HG02852 (cell line): ENCODE measurements at regions not wholly inside any gene's neighbourhood (a gene's known extent, or its start where the extent isn't known, plus 50 kb on each side); places are given as distances from the start of the nearest gene placed in this dataset.

Experiments
- ATAC-seq: cut with Tn5 transposase; IDR thresholded peaks from one replicate; pipeline ENCODE4 v1.9.1; 2021; ENCODE audit warnings: mild to moderate bottlenecking, moderate library complexity; ENCODE audit not compliant: unreplicated experiment

DNA sequence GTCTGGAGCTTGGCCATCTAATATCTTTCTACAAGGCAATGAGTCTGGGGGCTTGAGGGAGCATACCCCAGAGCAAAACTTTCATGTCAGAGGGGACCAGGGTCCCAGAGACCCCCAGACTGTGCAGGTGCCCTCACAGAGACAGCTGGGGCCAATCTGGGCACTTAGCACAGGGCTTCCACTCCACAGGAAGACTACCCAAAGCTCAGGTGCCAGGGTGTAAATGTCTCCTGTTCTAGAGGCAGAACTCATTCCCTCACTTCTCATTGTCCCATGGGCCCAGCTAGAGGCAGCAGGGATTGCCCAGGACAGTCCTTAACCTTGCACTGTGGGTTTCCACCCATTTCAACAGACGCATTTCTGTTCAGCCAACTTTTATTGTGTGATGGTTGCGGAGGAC is 246.9 kb downstream of the ACTR3B start:
- no peak for ATAC-seq

DNA sequence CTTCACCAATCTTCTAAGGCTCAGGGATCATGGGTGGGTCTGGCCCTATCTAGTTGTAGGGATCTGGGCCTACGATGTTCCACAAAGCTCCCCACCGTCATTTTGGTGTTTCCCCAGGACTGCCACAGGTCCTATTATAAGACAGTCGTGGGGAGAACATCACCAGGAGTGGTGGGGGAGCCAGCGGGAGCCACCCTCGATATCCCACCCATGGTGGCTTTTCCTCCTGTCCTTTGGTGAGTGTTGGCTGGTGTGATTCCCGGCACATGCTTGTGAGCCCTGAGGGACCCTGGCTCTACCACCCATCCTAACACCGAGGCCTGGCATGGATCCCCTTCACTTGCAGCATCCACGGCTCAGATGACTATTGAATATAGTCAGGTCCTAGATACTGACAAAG is 247.4 kb downstream of the ACTR3B start:
- ATAC-seq, result no peak

DNA sequence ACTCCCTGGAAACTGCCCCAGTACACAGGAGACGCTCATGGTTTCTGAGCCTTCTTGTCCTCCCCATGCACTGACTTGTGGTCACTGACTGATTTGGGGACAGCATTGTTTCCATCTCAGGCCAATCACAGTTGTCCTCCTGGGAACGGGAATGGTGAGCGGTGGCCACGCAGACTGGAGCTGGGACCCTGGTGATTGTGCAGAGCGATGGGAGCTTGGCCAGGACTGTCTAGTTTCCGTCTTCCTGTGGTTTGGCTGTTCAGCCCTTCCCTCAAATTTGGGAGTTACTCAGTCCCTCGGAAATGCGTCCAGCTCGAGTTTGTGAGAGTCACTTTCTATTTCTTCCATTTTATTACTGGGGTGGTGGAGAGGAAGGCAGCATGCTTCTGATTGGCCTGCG is 250.9 kb downstream of the ACTR3B start:
- no peak for ATAC-seq

DNA sequence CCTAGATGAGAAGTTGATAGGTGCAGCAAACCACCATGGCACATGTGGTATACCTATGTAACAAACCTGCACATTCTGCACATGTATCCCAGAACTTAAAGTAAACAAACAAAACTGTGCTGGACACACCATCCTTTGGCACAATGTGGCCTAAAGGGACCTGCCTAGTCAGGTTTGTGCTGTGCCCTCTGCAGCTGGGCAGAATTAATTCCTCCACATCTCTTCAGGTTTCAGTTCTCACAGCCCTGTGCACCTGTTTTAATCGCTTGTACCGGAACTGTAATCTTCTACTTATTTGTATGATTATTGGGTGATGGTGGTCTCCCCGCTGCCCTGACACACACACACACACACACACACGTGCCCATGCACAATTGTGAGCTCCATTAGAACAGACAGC is 252.7 kb downstream of the ACTR3B start:
- ATAC-seq, result no peak

DNA sequence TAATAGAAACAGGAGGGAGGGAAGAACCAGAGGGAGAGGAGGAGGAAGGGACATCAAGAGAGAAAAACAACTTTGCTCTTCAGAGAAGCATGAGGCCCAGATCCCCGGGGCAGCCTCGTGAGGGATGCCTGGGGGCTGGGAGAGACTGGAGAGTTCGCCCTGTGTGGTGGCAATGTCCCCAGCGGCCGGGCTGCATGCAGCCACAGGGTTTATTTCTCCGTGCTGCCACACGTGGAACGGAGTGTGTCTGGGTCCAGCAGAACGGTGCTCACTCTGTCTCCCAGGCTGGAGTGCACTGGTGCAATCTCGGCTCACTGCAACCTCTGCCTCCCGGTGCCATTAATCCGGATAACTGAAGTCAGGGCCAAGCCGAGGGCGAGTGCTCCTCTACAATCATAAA is 257.7 kb downstream of the ACTR3B start:
- ATAC-seq, result no peak

DNA sequence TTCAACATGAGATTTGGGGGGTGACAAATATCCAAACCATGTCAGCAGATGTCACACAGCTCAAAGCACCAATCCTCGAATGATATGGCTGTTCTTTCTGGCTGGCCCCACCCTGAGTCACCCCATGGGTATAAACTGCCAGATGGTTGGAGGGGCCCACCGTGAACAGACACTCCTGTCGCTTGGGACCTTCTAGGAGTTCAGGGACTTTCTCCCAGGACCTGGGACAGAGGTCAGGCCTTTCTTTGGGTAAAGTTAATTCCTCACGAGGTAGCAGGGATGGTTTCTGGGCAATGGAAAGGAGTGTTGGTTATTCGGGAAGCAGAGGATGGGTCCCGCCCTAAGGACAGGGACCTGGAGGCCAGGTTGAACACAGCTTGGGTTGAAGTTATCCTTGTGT is 262.0 kb downstream of the ACTR3B start:
- no peak for ATAC-seq

DNA sequence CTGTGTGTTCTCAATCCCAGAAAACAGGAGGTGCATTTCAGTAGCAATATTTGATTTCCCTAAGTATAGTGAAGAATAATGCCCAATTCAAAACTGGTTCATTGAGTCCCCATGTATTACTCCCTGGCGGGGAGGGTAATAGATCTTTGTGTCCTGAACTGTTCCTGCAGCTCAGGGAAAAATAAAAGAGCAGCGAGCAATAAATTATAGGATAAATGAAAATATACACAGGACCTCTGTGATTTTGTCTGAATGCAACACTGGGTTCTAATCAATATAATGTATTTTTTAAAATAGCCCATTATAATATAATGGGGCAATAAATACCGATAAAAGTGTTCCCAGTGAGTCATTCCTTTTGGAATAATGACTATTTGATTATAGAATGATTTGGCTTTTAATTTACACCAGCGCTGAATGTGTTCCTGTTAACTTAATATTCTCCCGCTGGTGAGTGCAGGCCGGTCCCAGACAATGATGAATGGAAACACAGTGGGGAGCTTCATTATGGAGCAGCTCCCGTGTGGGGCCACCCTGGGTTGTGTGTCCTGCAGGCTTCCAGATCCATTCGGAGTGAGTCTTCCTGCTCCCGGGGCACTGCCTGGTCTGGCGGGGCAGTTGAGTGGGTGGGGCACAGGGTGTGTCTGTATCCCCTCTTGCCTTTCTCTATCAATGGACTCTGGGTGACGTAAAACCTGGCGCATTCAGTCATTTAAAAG is 263.1 kb downstream of the ACTR3B start:
- ATAC-seq, result no peak

DNA sequence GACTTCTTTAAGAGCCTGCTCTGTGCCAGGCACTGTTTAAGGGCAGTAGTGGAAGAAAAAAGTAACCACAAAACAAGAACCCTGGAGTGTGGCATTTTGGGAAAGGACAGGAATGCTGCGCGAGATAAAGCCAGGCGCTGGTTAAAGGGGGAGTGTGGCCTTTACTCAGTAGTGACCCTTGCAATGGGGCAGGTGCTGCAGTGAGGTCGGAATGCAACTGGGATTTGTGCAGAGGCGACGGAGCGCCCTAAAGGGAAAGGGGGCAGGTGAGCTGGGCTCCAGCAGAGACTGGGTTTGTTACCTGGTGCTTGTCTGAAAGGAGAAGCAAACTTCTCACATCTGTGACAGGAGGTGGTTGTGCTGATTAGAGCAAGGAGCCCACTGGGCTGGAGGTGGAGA is 263.6 kb downstream of the ACTR3B start:
- no peak for ATAC-seq

DNA sequence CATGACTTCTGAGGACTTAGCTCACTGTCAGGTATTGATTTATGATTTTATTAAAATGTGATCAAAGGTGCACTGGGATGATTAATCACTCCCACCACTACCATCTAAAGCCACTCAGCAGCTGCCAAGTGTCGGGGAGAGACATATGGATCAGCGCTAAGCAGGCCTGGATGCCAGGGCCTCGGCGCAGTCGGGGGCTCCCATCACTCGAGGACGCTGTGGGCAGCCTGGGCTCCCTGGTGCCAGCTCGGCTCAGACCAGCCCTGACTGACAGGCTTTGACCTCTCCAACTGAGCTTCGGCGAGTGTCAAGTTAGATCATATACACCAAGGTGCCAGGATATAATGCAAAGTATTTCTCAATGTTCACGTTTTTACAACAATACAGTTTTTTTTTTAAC is 267.7 kb downstream of the ACTR3B start:
- no peak for ATAC-seq

DNA sequence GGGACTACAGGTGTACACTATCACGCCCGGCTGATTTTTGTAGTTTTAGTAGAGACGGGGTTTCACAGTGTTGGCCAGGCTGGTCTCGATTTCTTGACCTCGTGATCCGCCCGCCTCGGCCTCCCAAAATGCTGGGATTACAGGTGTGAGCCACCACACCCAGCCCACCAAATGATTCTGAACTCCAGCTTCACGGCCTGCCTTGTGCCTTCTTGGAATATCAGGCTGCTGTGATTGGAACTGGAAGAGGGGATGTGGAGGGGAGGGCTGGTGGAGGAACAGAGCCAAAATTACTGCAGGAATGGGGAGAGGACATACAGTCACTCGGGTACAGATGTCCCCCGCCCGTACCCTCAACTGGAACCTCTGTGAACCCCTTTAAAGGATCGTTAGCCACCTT is 268.4 kb downstream of the ACTR3B start:
- ATAC-seq, result no peak

DNA sequence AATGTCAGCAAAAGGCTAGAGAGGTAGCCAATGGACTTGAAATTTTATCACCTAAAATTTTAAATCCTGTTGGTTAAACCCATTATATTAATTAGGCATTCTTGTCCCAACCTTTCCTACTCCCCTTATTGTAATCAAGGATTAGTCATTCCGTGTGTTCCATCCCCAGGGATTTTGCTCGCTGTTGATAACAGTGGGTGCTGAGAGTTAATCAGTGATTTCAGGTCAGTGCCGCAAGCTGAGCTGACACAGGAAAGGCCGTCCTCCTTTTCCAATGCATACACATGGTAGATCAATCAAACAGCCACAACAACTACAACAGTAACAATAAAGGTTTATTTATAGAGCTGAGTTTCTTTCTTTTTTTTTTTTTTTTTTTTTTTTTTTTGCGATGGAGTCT is 271.4 kb downstream of the ACTR3B start:
- ATAC-seq, result no peak

DNA sequence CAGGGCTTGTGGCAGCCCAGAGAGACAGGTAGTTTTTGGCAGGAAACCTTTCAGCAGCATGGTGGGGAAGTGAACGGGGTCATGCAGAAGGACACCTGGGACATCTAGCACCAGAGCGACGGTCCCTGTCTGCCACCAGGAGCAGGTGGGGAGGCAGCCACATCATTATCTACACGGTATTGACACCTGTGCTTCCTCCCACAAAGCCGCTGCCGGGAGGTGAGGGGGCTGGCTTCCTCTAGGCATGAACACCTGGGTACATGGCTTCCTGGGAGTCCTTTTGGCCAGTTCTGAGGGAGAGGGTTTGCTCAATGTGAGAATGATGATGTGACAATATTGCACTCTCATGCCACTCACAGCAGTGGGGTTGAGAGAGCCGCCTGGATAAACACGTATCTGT is 275.2 kb downstream of the ACTR3B start:
- ATAC-seq, result no peak

DNA sequence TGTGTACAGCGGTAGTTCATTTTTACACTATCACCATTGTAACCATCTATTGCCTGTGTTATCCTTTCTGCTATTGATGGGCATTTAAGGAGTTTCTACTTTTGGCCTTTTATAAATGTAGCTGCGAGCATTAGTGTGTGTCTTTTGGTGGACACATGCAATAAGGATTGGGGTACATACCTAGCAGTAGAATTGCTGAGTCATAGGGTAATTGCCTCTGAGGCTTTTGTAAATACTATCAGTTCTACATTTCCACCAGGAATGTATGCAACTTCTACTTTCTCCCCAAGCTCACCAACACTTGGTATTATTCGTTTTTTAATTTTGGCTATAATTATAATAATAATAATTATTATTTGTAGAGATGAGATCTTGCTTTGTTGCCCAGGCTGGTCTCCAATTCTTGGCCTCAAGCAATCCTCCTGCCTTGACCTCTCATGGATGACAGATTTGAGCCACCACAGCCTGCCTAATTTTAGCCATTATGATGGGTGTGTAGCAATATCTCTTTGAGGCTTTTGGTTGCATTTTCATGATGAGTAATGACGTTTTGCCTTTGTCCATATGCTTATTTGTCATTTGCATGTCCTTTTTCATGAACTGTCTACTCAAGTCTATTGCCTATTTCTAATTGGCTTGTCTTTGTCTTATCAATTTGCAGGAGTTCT is 277.0 kb downstream of the ACTR3B start:
- ATAC-seq, result no peak

DNA sequence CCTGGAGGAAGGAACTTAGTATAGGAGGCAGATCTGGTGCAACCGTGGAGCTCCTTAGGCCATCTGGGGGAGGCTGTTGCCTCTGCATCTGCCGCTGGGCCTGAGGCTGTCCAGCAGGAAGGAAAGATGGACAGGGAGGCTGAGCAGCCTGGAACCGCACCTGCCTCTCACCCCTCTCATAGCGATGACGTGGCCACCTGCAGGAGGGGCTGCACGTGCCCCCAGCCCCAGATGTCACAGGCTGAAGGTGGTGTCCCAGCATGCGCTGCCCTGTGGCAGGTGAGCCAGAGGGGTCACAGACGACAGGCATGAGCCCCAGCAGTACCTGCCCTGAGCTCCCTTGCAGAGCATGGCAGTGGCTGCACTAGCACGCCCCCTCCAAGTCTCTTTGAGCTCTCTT is 283.9 kb downstream of the ACTR3B start:
- ATAC-seq, result no peak

DNA sequence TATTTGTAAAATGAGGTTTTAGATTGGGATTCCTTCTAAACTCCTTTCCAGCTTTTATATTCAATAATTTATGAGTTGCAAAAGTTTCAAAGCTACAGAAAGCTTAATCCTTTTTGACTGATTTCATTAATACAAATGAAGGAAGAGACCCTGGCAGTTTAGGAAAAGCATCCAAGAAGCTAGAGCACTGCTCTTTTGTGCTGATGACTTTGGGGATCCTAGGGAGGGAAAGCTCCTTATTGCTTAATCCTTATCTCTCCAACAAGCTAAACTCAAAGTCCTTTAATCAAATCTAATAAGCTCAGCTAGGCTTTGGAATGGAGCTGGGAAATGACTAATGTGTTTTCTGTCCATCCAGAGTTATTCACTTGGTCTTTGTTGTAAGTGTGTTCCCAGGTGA is 285.4 kb downstream of the ACTR3B start:
- no peak for ATAC-seq

DNA sequence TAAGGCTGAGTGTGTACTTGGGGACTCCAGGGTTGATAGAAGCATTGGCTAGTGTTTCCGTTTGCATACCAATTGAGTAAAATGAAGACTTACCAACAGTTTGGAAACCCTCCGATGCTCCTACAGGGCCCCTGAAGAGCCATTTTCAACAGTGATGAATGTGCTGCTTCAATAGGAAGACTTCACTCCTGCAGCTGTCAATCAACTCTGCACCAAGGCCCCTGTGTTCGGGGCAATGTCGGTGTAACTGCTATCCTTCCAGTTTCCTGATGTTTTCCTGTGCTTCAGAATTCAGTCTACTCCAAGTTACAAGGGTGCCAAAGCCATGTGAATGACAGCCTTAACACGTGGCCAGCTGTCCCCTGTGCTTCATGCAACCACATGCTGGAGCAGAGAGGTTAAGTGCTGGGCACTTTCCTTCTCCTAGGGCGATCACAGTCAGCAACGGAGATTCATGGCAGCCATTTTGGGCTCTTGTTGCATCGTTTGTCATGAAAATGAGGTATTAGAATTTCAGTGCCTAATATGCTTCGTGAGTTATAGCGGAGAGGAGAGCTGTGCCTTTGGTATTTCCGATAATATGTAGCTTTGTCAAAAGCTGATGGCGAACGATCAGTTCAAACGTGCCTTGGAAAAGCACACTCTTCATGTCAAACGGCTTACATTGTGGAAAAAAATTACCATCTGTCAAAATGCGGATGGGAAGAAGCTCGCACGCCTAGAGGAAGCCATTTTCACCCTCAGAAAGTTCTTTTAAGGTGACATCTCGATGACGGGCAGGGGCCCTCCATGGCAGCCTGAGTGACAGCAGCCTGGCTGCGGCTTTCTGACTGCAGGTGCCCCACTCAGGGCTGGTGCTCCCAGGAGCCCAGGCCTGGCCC is 287.8 kb downstream of the ACTR3B start:
- no peak for ATAC-seq

DNA sequence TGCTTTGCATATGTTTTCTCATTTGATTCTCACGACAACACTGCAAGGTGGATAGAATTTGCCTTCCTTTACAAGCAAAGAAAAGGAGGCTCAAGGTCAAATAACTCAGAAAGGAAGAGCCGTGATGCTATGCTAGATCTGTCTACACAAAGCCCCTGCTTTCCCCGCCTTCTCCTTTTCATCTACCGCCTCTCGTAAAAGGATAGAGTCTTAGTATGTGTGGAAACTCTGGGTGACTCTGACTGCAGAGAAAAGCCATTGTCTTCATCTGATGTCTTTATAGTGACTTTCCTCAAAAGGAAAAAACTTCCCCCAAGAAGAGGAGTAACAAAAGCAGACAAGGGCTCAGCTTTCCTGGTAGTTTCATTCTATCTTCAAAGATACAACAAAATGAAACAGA is 292.7 kb downstream of the ACTR3B start:
- no peak for ATAC-seq

DNA sequence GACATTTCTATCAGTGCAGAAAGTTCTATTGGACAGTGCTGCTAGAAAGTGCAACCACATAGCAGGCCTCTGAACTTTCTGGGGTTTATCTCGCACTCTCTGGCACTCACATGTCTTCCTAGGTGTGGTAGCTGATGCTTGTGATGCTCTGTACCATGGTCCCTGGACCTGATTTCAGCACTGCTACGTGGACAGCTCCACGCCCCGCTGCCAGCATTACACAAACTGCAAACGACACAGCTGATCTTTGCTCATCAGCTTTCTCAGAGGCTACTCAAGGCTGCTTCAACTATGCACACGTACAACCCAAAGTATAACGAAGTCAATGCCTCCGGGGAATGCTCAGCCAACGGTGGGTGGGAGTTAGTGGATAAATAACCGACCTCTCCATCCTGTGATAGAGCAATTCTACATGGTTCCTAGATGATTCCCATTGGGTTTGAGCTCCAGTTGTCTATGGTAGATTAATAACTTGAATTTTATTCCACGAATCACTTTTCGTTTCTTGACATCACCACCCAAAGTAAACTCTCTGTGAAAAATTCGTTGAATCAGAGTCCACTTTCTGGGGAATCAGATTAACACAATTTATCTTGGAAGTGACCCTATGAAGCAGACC is 302.5 kb downstream of the ACTR3B start:
- no peak for ATAC-seq

DNA sequence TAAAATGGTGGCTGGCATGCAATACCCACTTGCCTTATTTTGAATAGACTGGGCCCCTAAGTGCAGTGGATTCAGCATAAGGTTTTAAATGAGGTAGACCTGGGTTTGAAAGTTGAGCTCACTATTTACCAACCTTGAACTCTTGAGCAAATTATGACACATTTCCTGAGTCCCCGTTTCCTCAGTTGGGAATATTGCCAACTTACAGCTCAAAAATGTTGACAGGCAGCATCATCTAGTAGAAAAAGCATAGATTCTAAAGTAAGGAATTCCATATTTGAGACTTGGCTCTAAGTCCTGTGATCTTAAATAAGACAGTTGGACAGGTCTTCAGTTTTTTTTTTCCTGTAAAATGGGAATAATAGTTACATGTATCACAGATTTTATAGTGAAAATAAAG is 305.5 kb downstream of the ACTR3B start:
- ATAC-seq, result no peak

DNA sequence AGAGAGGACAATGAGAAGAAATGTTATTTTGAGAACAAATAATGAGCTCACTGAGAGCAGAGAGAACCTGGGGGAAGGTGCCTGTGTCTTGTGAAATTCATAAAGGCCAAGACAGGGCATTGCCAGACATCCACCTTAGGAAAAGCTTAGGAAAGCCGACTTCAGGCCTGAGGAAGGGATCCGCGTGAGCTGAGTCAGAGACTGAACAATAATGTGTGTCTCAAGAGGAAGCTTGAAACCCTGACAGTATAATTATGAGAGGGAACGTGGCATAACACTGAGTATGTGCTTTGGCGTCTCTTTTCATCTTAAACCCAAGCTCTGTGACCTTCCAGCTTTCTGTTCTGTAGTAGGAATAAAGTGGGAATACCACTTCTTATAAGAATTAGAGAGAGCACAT is 307.2 kb downstream of the ACTR3B start:
- no peak for ATAC-seq

DNA sequence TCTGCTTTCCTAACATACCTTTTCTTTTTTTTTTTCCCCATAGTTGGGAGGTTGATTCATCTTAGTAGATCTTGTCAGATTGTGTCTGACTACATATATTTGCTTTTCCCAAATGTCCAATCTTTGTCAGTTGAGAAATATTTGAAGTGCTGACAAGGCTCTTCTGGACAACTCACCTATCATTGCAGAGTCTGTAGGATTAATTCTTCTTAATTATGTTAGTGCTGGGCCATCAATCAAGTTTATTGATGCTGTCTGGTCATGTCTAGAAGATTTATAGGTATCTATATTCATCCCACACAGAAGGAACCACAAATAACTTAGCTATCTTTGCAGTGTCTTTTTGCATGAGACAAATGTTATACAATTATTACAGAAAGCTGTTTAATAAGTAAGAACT is 310.6 kb downstream of the ACTR3B start:
- ATAC-seq, result no peak

DNA sequence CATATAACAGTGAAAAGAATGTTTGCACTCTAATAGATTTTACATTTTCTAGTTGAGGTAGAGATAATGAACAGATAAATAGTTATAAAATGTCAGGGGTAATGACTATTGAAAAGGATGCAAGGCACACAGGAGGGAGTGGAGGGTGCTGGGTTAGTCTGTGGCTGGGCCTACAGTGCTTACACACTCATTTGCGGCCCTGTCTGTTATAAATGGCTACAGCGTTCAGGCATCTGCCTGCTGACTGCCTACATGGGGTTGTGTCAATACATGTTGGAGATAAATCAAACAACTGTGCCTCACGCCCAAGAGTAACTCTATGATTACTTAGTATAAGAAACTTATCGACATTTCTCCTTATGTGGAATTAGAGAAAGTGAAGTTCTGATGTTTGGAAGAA is 313.3 kb downstream of the ACTR3B start:
- ATAC-seq, result no peak
